ENCODE measurements at regions not wholly inside any gene's neighbourhood (a gene's known extent, or its start where the extent isn't known, plus 50 kb on each side); places are given as distances from the start of the nearest gene placed in this dataset.

DNA sequence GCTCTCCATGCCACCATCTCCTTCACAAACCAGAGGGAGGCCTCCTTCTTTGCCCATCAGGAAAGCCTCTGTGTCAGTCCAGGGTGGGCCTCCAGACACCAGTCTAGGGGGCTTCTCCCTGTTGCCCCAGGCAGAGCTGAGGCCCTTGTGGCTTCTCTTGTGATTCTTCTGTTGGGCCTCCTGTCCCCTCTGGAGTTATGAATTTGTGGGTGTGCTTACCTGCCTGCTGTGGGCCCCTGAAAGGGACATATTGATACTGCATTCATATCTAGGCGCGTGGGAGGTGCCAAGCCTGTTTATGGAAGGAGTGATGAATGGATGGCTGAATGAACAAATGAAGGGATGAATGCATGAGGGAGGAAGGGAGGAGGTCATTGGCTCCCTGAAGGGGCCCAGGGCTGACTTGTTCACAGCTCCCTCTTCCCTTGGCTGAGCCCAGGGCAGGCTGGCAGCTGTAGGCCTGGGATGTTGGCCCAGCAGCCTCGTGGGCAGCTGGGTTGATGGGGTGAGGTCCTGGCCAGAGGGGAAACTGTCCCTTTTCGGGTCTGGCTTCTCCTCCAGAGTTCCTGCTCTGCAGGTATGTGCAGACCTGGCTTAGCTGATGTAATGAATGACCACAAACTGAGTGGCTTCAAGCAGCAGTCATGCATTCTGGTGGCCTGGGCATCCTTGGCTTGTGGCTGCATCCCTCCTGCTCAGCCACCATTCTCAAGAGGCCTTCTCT is 195.4 kb downstream of the GOLGA6L6 start:
- TF ChIP-seq ZBTB43 (CRISPR knock-in tag; IDR thresholded peaks at IDR 0.05) (no peak), CREB1 (CRISPR knock-in tag; IDR thresholded peaks at IDR 0.05) (no peak), NR1H2 (CRISPR knock-in tag; IDR thresholded peaks at IDR 0.05) (no peak), ZNF138 (CRISPR knock-in tag; conservative IDR thresholded peaks at IDR 0.05) (no peak), GRHL2 (CRISPR knock-in tag; IDR thresholded peaks at IDR 0.05; ENCODE audit: insufficient replicate concordance, severe bottlenecking) (no peak), ELF4 (CRISPR knock-in tag; IDR thresholded peaks at IDR 0.05; ENCODE audit: low read depth) (no peak), E2F1 (CRISPR knock-in tag; IDR thresholded peaks at IDR 0.05) (no peak), MAX (CRISPR knock-in tag; IDR thresholded peaks at IDR 0.05) (no peak), SP1 (CRISPR knock-in tag; conservative IDR thresholded peaks at IDR 0.05) (no peak), ZBTB21 (CRISPR knock-in tag; IDR thresholded peaks at IDR 0.05; ENCODE audit: borderline replicate concordance) (no peak)
- TF ChIP-seq, protein P1, sequence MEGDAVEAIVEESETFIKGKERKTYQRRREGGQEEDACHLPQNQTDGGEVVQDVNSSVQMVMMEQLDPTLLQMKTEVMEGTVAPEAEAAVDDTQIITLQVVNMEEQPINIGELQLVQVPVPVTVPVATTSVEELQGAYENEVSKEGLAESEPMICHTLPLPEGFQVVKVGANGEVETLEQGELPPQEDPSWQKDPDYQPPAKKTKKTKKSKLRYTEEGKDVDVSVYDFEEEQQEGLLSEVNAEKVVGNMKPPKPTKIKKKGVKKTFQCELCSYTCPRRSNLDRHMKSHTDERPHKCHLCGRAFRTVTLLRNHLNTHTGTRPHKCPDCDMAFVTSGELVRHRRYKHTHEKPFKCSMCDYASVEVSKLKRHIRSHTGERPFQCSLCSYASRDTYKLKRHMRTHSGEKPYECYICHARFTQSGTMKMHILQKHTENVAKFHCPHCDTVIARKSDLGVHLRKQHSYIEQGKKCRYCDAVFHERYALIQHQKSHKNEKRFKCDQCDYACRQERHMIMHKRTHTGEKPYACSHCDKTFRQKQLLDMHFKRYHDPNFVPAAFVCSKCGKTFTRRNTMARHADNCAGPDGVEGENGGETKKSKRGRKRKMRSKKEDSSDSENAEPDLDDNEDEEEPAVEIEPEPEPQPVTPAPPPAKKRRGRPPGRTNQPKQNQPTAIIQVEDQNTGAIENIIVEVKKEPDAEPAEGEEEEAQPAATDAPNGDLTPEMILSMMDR (IDR thresholded peaks at IDR 0.05) = no peak
